HG02938 (cell line): ENCODE measurements at regions not wholly inside any gene's neighbourhood (a gene's known extent, or its start where the extent isn't known, plus 50 kb on each side); places are given as distances from the start of the nearest gene placed in this dataset.
A peak's percentile ranks its signal among the peaks of the same experiment; 100 is the strongest.

Experiments
- ATAC-seq: cut with Tn5 transposase; IDR thresholded peaks from one replicate; pipeline ENCODE4 v1.9.1; 2021; ENCODE audit warnings: mild to moderate bottlenecking, moderate library complexity; ENCODE audit not compliant: unreplicated experiment

GRCh38 chr2:48249631-48250473 lies 64.6 kb upstream of the FOXN2 start:
- ATAC-seq: no peak

- no peak for ATAC-seq
These were observed 64.0 kb upstream of the FOXN2 start for GRCh38 chr2:48250474-48250844.

- peak; percentile 57 for ATAC-seq
These were observed 63.5 kb upstream of the FOXN2 start for GRCh38 chr2:48250943-48251342.

GRCh38 chr2:48251437-48252148 lies 62.9 kb upstream of the FOXN2 start:
- ATAC-seq: no peak

GRCh38 chr2:48253301-48253700 lies 61.2 kb upstream of the FOXN2 start:
- ATAC-seq: no peak

GRCh38 chr2:48254839-48255238 lies 59.6 kb upstream of the FOXN2 start:
- no peak for ATAC-seq

- no peak for ATAC-seq
These were observed 57.0 kb upstream of the FOXN2 start for GRCh38 chr2:48257456-48257855.

- no peak for ATAC-seq
These were observed 55.9 kb upstream of the FOXN2 start for GRCh38 chr2:48258481-48259149.

GRCh38 chr2:48259811-48260210 lies 54.7 kb upstream of the FOXN2 start:
- no peak for ATAC-seq

- ATAC-seq: no peak
These were observed 49.9 kb upstream of the FOXN2 start for GRCh38 chr2:48264627-48265026.
